H1 (cell line): ENCODE measurements at regions not wholly inside any gene's neighbourhood (a gene's known extent, or its start where the extent isn't known, plus 50 kb on each side); places are given as distances from the start of the nearest gene placed in this dataset.

ENCODE experiments used
- TF ChIP-seq, protein P1 (sequence below): fragments of 300-600 bp; sonication (generic); IDR thresholded peaks from 2 replicates; pipeline ENCODE4 v1.7.1; 2012; ENCODE audit warnings: low read length, moderate library complexity, mild to moderate bottlenecking, inconsistent platforms; ENCODE audit not compliant: insufficient replicate concordance

DNA sequence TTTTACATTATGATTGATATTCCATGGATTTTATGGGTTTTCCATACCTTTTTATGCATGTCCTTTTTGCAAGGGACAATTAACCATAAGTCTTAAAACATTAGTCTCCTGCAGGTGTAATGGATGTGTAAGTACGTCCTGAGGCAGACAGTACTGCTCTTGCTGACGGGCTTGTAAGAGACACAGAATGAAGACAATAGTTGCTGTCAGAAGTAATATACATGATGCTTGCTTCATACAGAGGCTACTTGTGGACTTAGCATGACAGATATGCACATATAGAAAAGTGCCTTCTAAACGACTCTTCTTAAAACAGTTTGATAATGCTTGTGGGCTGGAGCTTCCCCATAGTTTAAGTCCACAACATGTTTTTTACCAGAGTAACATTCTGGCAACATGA, 182.7 kb downstream of the SPATA31D1 start (continued):
- TF ChIP-seq, protein P1, sequence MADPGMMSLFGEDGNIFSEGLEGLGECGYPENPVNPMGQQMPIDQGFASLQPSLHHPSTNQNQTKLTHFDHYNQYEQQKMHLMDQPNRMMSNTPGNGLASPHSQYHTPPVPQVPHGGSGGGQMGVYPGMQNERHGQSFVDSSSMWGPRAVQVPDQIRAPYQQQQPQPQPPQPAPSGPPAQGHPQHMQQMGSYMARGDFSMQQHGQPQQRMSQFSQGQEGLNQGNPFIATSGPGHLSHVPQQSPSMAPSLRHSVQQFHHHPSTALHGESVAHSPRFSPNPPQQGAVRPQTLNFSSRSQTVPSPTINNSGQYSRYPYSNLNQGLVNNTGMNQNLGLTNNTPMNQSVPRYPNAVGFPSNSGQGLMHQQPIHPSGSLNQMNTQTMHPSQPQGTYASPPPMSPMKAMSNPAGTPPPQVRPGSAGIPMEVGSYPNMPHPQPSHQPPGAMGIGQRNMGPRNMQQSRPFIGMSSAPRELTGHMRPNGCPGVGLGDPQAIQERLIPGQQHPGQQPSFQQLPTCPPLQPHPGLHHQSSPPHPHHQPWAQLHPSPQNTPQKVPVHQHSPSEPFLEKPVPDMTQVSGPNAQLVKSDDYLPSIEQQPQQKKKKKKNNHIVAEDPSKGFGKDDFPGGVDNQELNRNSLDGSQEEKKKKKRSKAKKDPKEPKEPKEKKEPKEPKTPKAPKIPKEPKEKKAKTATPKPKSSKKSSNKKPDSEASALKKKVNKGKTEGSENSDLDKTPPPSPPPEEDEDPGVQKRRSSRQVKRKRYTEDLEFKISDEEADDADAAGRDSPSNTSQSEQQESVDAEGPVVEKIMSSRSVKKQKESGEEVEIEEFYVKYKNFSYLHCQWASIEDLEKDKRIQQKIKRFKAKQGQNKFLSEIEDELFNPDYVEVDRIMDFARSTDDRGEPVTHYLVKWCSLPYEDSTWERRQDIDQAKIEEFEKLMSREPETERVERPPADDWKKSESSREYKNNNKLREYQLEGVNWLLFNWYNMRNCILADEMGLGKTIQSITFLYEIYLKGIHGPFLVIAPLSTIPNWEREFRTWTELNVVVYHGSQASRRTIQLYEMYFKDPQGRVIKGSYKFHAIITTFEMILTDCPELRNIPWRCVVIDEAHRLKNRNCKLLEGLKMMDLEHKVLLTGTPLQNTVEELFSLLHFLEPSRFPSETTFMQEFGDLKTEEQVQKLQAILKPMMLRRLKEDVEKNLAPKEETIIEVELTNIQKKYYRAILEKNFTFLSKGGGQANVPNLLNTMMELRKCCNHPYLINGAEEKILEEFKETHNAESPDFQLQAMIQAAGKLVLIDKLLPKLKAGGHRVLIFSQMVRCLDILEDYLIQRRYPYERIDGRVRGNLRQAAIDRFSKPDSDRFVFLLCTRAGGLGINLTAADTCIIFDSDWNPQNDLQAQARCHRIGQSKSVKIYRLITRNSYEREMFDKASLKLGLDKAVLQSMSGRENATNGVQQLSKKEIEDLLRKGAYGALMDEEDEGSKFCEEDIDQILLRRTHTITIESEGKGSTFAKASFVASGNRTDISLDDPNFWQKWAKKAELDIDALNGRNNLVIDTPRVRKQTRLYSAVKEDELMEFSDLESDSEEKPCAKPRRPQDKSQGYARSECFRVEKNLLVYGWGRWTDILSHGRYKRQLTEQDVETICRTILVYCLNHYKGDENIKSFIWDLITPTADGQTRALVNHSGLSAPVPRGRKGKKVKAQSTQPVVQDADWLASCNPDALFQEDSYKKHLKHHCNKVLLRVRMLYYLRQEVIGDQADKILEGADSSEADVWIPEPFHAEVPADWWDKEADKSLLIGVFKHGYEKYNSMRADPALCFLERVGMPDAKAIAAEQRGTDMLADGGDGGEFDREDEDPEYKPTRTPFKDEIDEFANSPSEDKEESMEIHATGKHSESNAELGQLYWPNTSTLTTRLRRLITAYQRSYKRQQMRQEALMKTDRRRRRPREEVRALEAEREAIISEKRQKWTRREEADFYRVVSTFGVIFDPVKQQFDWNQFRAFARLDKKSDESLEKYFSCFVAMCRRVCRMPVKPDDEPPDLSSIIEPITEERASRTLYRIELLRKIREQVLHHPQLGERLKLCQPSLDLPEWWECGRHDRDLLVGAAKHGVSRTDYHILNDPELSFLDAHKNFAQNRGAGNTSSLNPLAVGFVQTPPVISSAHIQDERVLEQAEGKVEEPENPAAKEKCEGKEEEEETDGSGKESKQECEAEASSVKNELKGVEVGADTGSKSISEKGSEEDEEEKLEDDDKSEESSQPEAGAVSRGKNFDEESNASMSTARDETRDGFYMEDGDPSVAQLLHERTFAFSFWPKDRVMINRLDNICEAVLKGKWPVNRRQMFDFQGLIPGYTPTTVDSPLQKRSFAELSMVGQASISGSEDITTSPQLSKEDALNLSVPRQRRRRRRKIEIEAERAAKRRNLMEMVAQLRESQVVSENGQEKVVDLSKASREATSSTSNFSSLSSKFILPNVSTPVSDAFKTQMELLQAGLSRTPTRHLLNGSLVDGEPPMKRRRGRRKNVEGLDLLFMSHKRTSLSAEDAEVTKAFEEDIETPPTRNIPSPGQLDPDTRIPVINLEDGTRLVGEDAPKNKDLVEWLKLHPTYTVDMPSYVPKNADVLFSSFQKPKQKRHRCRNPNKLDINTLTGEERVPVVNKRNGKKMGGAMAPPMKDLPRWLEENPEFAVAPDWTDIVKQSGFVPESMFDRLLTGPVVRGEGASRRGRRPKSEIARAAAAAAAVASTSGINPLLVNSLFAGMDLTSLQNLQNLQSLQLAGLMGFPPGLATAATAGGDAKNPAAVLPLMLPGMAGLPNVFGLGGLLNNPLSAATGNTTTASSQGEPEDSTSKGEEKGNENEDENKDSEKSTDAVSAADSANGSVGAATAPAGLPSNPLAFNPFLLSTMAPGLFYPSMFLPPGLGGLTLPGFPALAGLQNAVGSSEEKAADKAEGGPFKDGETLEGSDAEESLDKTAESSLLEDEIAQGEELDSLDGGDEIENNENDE: no peak
